CD14-positive monocyte (primary cell): ENCODE measurements at regions not wholly inside any gene's neighbourhood (a gene's known extent, or its start where the extent isn't known, plus 50 kb on each side); places are given as distances from the start of the nearest gene placed in this dataset.

ENCODE experiments used
- DNase-seq, 3 donors: peaks; one replicate each; pipeline ENCODE4 v3.0.0-alpha.2; 2011 to 2022
- H2AFZ ChIP-seq: 2 replicates; pipeline ENCODE4 v1.6.0; 2012; ENCODE audit warnings: mild to moderate bottlenecking, low read depth, low read length, inconsistent platforms; ENCODE audit not compliant: insufficient read depth, poor library complexity, severe bottlenecking
- H3K27ac ChIP-seq, 2 donors: 1 replicate in 1 of 2; 2 replicates in 1 of 2; pipeline ENCODE4 v1.5.1; 2012 to 2013; ENCODE audit warnings: low read length in 2 of 2, control low read depth in 1 of 2, inconsistent platforms in 1 of 2, low read depth in 1 of 2, mild to moderate bottlenecking in 1 of 2
- H3K27me3 ChIP-seq, 2 donors: one replicate each; pipeline versions ENCODE4 v1.6.0 to v1.6.1; 2011 to 2013; ENCODE audit warnings: low read length in 2 of 2; ENCODE audit not compliant: control insufficient read depth in 2 of 2, insufficient read depth in 2 of 2
- H3K36me3 ChIP-seq, 2 donors: replicated peaks in 1 of 2; 1 replicate in 1 of 2; 2 replicates in 1 of 2; pipeline versions ENCODE4 v1.5.1 to v1.6.1; 2012 to 2013; ENCODE audit warnings: low read length in 2 of 2, control low read depth in 1 of 2, inconsistent platforms in 1 of 2, mild to moderate bottlenecking in 1 of 2; ENCODE audit not compliant: insufficient read depth in 2 of 2, control insufficient read depth in 1 of 2
- H3K4me1 ChIP-seq, 2 donors: 1 replicate in 1 of 2; 2 replicates in 1 of 2; pipeline versions ENCODE4 v1.5.1 to v1.6.1; 2012 to 2013; ENCODE audit warnings: low read length in 2 of 2, control low read depth in 1 of 2, inconsistent platforms in 1 of 2, mild to moderate bottlenecking in 1 of 2, moderate library complexity in 1 of 2; ENCODE audit not compliant: insufficient read depth in 2 of 2, control insufficient read depth in 1 of 2
- H3K4me2 ChIP-seq: replicated peaks from 2 replicates; pipeline ENCODE3; 2012; ENCODE audit warnings: low read length, moderate library complexity, mild to moderate bottlenecking; ENCODE audit not compliant: poor library complexity, severe bottlenecking; ENCODE audit errors: extremely low read depth
- H3K4me3 ChIP-seq, 3 experiments: fragments of 200-600 bp in 1 of 3; sonication (generic) in 1 of 3; replicated peaks in 1 of 3; 1 replicate in 2 of 3; 2 replicates in 1 of 3; pipeline ENCODE4 v1.5.1; 2011 to 2013; ENCODE audit warnings: low read length in 3 of 3, mild to moderate bottlenecking in 3 of 3, control low read depth in 2 of 3, low read depth in 2 of 3, inconsistent platforms in 1 of 3, moderate library complexity in 1 of 3
- H3K79me2 ChIP-seq: 2 replicates; pipeline ENCODE4 v1.6.0; 2012; ENCODE audit warnings: mild to moderate bottlenecking, control low read depth, inconsistent platforms, low read length, moderate library complexity; ENCODE audit not compliant: insufficient read depth
- H3K9ac ChIP-seq: 2 replicates; pipeline ENCODE4 v1.6.0; 2017; ENCODE audit warnings: low read length, mild to moderate bottlenecking; ENCODE audit not compliant: insufficient read depth, poor library complexity, severe bottlenecking
- H3K9me3 ChIP-seq, 2 donors: replicated peaks in 1 of 2; 1 replicate in 1 of 2; 2 replicates in 1 of 2; pipeline versions ENCODE4 v1.5.1 to v1.6.1; 2012 to 2013; ENCODE audit warnings: low read length in 2 of 2, control low read depth in 1 of 2; ENCODE audit not compliant: control insufficient read depth in 1 of 2, insufficient read depth in 1 of 2
- H4K20me1 ChIP-seq: 2 replicates; pipeline ENCODE4 v1.6.0; 2012; ENCODE audit warnings: mild to moderate bottlenecking, low read length, control low read depth, moderate library complexity; ENCODE audit not compliant: insufficient read depth
- H3K27ac Mint-ChIP-seq, 7 donors: one replicate each; pipeline ENCODE4 v1.8.0; 2020; ENCODE audit warnings: mild to moderate bottlenecking in 7 of 7, mixed read lengths in 7 of 7, moderate library complexity in 6 of 7, inconsistent platforms in 2 of 7
- H3K27me3 Mint-ChIP-seq, 3 donors: one replicate each; pipeline ENCODE4 v1.8.0; 2021 to 2022; ENCODE audit warnings: low read depth in 3 of 3, mild to moderate bottlenecking in 3 of 3, mixed read lengths in 3 of 3, moderate library complexity in 3 of 3, inconsistent platforms in 1 of 3
- H3K36me3 Mint-ChIP-seq, 2 donors: one replicate each; pipeline ENCODE4 v1.8.0; 2020; ENCODE audit warnings: mixed read lengths in 2 of 2, inconsistent platforms in 1 of 2, mild to moderate bottlenecking in 1 of 2
- H3K4me1 Mint-ChIP-seq: one replicate; pipeline ENCODE4 v1.8.0; 2020; ENCODE audit warnings: mild to moderate bottlenecking, mixed read lengths
- H3K4me3 Mint-ChIP-seq, 2 donors: one replicate each; pipeline ENCODE4 v1.8.0; 2020; ENCODE audit warnings: mild to moderate bottlenecking in 2 of 2, mixed read lengths in 2 of 2, moderate library complexity in 1 of 2
- H3K9me3 Mint-ChIP-seq, 7 donors: one replicate each; pipeline ENCODE4 v1.8.0; 2020 to 2022; ENCODE audit warnings: mixed read lengths in 7 of 7, mild to moderate bottlenecking in 6 of 7, moderate library complexity in 6 of 7, inconsistent platforms in 2 of 7
- CTCF ChIP-seq: fragments of 200-600 bp; IDR thresholded peaks from one replicate; pipeline ENCODE4 v1.8.0; 2022; ENCODE audit warnings: antibody characterized with exemption, mild to moderate bottlenecking
- WGBS: methylation state at CpG from one replicate; pipeline ENCODE4 v1.1.5; 2013; ENCODE audit warnings: missing lambda C conversion rate; ENCODE audit not compliant: insufficient coverage; 5-methylcytosine and 5-hydroxymethylcytosine counted together
- intact Hi-C, 2 donors: fragments of 100-400 bp; cut with micrococcal nuclease; formaldehyde crosslinking; loops; one replicate each; pipeline versions ENCODE4 v1.15.0 to v1.15.1; 2023

DNA sequence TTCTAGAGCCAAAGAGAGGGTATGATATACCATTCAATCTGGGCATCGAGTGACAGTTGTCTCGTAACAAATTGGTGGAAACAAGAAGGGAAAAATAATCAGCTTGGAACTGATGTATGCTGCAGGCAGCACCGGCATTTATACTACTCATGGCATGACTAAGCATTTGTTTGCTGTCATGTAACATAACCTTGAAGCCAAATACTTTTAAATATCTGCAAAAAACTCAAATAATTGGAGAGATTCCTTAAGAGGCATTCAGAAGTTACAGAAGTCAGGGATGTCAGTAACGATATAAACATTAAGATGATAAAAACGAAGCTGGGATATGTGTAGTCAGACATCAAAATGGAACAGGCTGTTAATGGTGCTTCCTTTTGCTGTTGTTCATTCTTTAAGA, 157.3 kb upstream of the MMADHC start:
- no peak for DNase-seq
- no peaks in the 10 kb centered on the region for H3K36me3 ChIP-seq
- no peak overlapping the region for H3K4me2 ChIP-seq
- H3K9me3 ChIP-seq = no peaks in the 10 kb centered on the region
- H3K4me1 Mint-ChIP-seq = no peaks in the 10 kb centered on the region
- H3K9ac ChIP-seq = no peak overlapping the region
- no peak overlapping the region for H2AFZ ChIP-seq
- TF ChIP-seq CTCF = no peak
- peaks cover 0 to 1% (median 1%) of the 10 kb centered on the region in 3 donors for H3K27me3 Mint-ChIP-seq
- no peak overlapping the region for H3K4me3 ChIP-seq
- H3K36me3 Mint-ChIP-seq = no peaks in the 10 kb centered on the region
- H3K27ac Mint-ChIP-seq = no peak overlapping the region
- H3K79me2 ChIP-seq = no peaks in the 10 kb centered on the region
- no peaks in the 10 kb centered on the region for H3K4me1 ChIP-seq
- no peaks in the 10 kb centered on the region for H4K20me1 ChIP-seq
- H3K27me3 ChIP-seq = no peaks in the 10 kb centered on the region
- H3K9me3 Mint-ChIP-seq = peaks cover 0 to 8% (median 0%) of the 10 kb centered on the region in 7 donors
- intact Hi-C loops = no loop called here
- 79% methylated on average over 2 of the region's 5 CpGs for WGBS
- no peak overlapping the region for H3K27ac ChIP-seq
- no peak overlapping the region for H3K4me3 Mint-ChIP-seq

- Histone ChIP-seq H4K20me1 (no peaks in the 10 kb centered on the region), H2AFZ (no peak overlapping the region), H3K79me2 (no peaks in the 10 kb centered on the region), H3K4me3 (no peak overlapping the region), H3K4me1 (no peaks in the 10 kb centered on the region), H3K36me3 (no peaks in the 10 kb centered on the region), H3K4me2 (no peak overlapping the region), H3K9ac (no peak overlapping the region), H3K27ac (no peak overlapping the region), H3K27me3 (no peaks in the 10 kb centered on the region), H3K9me3 (no peaks in the 10 kb centered on the region)
- peaks cover 0 to 1% (median 1%) of the 10 kb centered on the region in 3 donors for H3K27me3 Mint-ChIP-seq
- H3K36me3 Mint-ChIP-seq = no peaks in the 10 kb centered on the region
- no peak for TF ChIP-seq CTCF
- intact Hi-C loops = no loop called here
- no peak for DNase-seq
- H3K4me1 Mint-ChIP-seq = no peaks in the 10 kb centered on the region
- peaks cover 0 to 8% (median under 1%) of the 10 kb centered on the region in 7 donors for H3K9me3 Mint-ChIP-seq
- WGBS = 92% methylated on average over 2 of the region's 6 CpGs
- H3K27ac Mint-ChIP-seq = no peak overlapping the region
- no peak overlapping the region for H3K4me3 Mint-ChIP-seq
Measured at GRCh38 chr2:149743842-149744448, 156.4 kb upstream of the MMADHC start.
